ENCODE measurements at regions not wholly inside any gene's neighbourhood (a gene's known extent, or its start where the extent isn't known, plus 50 kb on each side); places are given as distances from the start of the nearest gene placed in this dataset.

DNA sequence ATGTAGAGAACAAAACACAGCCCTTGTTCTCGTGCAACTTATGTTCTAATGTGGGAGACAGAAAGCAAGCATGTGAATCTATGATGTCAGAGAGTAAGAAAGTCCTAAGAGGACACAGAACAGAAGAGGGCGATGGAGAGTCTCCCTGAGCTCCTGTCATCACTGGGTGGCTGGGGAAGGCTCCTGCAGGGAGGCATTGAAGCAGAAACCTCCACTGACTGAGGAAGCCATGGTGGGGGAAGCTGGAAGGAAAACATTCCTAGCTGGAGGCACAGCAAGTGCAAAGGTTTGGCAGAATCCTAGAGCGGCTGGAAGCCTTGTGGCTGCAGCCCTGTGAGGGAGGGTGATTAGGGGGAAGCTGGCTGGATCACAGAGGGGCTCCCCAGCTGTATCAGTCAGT is 248.0 kb downstream of the CDH26 start (continued):
- TF ChIP-seq, protein P1, sequence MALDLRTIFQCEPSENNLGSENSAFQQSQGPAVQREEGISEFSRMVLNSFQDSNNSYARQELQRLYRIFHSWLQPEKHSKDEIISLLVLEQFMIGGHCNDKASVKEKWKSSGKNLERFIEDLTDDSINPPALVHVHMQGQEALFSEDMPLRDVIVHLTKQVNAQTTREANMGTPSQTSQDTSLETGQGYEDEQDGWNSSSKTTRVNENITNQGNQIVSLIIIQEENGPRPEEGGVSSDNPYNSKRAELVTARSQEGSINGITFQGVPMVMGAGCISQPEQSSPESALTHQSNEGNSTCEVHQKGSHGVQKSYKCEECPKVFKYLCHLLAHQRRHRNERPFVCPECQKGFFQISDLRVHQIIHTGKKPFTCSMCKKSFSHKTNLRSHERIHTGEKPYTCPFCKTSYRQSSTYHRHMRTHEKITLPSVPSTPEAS (tag by site-specific recombination; IDR thresholded peaks at IDR 0.05), result no peak
- no peak for TF ChIP-seq OVOL3 (tag by site-specific recombination; IDR thresholded peaks at IDR 0.05)
- TF ChIP-seq ZNF239 (tag by site-specific recombination; IDR thresholded peaks at IDR 0.05), result no peak
- no peak for TF ChIP-seq ZBTB48 (tag by site-specific recombination; IDR thresholded peaks at IDR 0.05)
- no peak for TF ChIP-seq ZNF175 (tag by site-specific recombination; IDR thresholded peaks at IDR 0.05)
- no peak for TF ChIP-seq ZNF292 (tag by site-specific recombination; IDR thresholded peaks at IDR 0.05; ENCODE audit: borderline replicate concordance, low read depth)
- TF ChIP-seq WT1 (tag by site-specific recombination; IDR thresholded peaks at IDR 0.05), result no peak
- TF ChIP-seq, protein P2, sequence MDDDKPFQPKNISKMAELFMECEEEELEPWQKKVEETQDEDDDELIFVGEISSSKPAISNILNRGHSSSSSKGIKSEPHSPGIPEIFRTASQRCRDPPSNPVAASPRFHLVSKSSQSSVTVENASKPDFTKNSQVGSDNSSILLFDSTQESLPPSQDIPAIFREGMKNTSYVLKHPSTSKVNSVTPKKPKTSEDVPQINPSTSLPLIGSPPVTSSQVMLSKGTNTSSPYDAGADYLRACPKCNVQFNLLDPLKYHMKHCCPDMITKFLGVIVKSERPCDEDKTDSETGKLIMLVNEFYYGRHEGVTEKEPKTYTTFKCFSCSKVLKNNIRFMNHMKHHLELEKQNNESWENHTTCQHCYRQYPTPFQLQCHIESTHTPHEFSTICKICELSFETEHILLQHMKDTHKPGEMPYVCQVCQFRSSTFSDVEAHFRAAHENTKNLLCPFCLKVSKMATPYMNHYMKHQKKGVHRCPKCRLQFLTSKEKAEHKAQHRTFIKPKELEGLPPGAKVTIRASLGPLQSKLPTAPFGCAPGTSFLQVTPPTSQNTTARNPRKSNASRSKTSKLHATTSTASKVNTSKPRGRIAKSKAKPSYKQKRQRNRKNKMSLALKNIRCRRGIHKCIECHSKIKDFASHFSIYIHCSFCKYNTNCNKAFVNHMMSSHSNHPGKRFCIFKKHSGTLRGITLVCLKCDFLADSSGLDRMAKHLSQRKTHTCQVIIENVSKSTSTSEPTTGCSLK (tag by site-specific recombination; IDR thresholded peaks at IDR 0.05), result no peak
- TF ChIP-seq PRDM4 (tag by site-specific recombination; IDR thresholded peaks at IDR 0.05), result no peak
- TF ChIP-seq SP3 (tag by site-specific recombination; IDR thresholded peaks at IDR 0.05), result no peak
- no peak for TF ChIP-seq ZSCAN5A (tag by site-specific recombination; IDR thresholded peaks at IDR 0.05)
- TF ChIP-seq SALL2 (tag by site-specific recombination; IDR thresholded peaks at IDR 0.05; ENCODE audit: borderline replicate concordance), result no peak
- no peak for TF ChIP-seq ZNF248 (tag by site-specific recombination; IDR thresholded peaks at IDR 0.05)
- no peak for TF ChIP-seq ZNF10 (tag by site-specific recombination; IDR thresholded peaks at IDR 0.05)
- no peak for TF ChIP-seq ZNF449 (tag by site-specific recombination; IDR thresholded peaks at IDR 0.05)

DNA sequence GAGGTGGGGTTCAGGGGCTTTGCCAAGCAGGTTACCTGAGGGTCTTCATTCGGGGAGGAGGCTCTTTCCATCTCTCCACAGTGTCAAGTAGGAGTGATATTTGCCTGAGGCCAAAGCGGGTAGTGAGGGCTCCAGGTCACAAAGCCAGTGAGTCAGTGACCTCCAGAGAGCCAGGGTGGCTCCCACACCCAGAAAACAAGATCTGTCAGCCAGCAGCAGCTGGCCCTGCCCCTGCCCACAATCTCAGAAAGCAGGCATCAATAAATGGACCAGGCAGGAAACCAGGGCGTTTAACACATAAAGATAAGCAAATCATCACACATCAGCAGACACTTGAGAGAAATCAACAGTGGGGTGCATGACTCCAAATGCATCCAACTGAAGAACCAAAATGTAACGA is 250.8 kb downstream of the CDH26 start:
- H3K4me3 ChIP-seq (ENCODE audit: low read depth, low read length), result no peak overlapping the region
- no peak overlapping the region for H3K27ac ChIP-seq (ENCODE audit: extremely low read depth, low read depth, low read length)
- ChIA-PET CTCF (interaction anchor here (0.5 to 0.7 kb wide), 3 partner anchors 13 to 1052 kb away, joined by 3 read pairs; no protein-coding TSS in a partner anchor), POLR2A (no interaction called here)
- TF ChIP-seq ZNF140 (tag by site-specific recombination; IDR thresholded peaks at IDR 0.05), result no peak
- no peaks in the 10 kb centered on the region for H3K4me1 ChIP-seq (ENCODE audit: control insufficient read depth, insufficient read depth, low read length)
- H3K36me3 ChIP-seq (ENCODE audit: control insufficient read depth in 2 of 2, insufficient read depth in 1 of 2, low read length in 2 of 2), result no peaks in the 10 kb centered on the region
- no peaks in the 10 kb centered on the region for H3K9me3 ChIP-seq (ENCODE audit: control insufficient read depth, insufficient read depth, low read depth, low read length)

All from HEK293 (cell line).